SK-N-SH (cell line): ENCODE measurements at regions not wholly inside any gene's neighbourhood (a gene's known extent, or its start where the extent isn't known, plus 50 kb on each side); places are given as distances from the start of the nearest gene placed in this dataset.

Source experiments
- CTCF ChIA-PET: fragments of 300-600, 350-600 bp; formaldehyde crosslinking; extraction: SDS; loops from one replicate; lab custom pipeline; 2021; lab: Yijun Ruan, JAX
- POLR2A ChIA-PET: fragments of 350-600 bp; sonication (Branson Sonifier 250); formaldehyde crosslinking; extraction: SDS; loops from one replicate; lab custom pipeline; 2020; ENCODE audit warnings: antibody characterized with exemption, inconsistent platforms; lab: Yijun Ruan, JAX
- DNase-seq: peaks from one replicate; pipeline ENCODE4 v3.0.0; 2012
- H2AFZ ChIP-seq: fragments of 200-600 bp; sonication (generic); 2 replicates; pipeline ENCODE4 v1.8.1; 2016; ENCODE audit warnings: antibody characterized with exemption, mild to moderate bottlenecking, low read depth
- H3F3A ChIP-seq: fragments of 200-600 bp; sonication (generic); replicated peaks from 2 replicates; pipeline ENCODE3; 2016; ENCODE audit warnings: antibody characterized with exemption, mild to moderate bottlenecking; ENCODE audit not compliant: insufficient read depth
- H3K27ac ChIP-seq, 2 experiments: fragments of 200-500 bp in 1 of 2; fragments of 200-600 bp in 1 of 2; sonication (Bioruptor generic) in 1 of 2; sonication (generic), shearing (Covaris generic) in 1 of 2; 2 replicates each; pipeline versions ENCODE4 v1.5.1 to v1.6.1; 2014 to 2016; ENCODE audit warnings: low read depth in 2 of 2, inconsistent platforms in 1 of 2, low read length in 1 of 2, mild to moderate bottlenecking in 1 of 2, mixed read lengths in 1 of 2
- H3K27me3 ChIP-seq: fragments of 200-600 bp; sonication (generic), shearing (Covaris generic); 2 replicates; pipeline ENCODE4 v1.6.1; 2016; ENCODE audit warnings: mixed run types; ENCODE audit not compliant: insufficient read depth
- H3K36me3 ChIP-seq, 2 experiments: fragments of 200-500 bp in 1 of 2; fragments of 200-600 bp in 1 of 2; sonication (Bioruptor generic) in 1 of 2; sonication (generic) in 1 of 2; replicated peaks in 1 of 2; 2 replicates each; pipeline versions ENCODE3 to v1.5.1; 2014 to 2016; ENCODE audit warnings: low read length in 1 of 2, mild to moderate bottlenecking in 1 of 2; ENCODE audit not compliant: insufficient read depth in 2 of 2, control insufficient read depth in 1 of 2
- H3K4me1 ChIP-seq, 2 experiments: fragments of 200-500 bp in 1 of 2; fragments of 200-600 bp in 1 of 2; sonication (Bioruptor generic) in 1 of 2; sonication (generic), shearing (Covaris generic) in 1 of 2; 2 replicates each; pipeline versions ENCODE4 v1.5.1 to v1.6.1; 2014 to 2016; ENCODE audit warnings: low read depth in 1 of 2, low read length in 1 of 2, mixed run types in 1 of 2; ENCODE audit not compliant: insufficient read depth in 2 of 2, control insufficient read depth in 1 of 2
- H3K4me2 ChIP-seq: fragments of 200-600 bp; sonication (generic), shearing (Covaris generic); 2 replicates; pipeline ENCODE4 v1.6.1; 2017; ENCODE audit warnings: mixed run types
- H3K4me3 ChIP-seq, 2 experiments: fragments of 200-500 bp in 1 of 2; fragments of 200-600 bp in 1 of 2; sonication (Bioruptor generic) in 1 of 2; sonication (generic), shearing (Covaris generic) in 1 of 2; 2 replicates each; pipeline versions ENCODE4 v1.5.1 to v1.8.1; 2014 to 2016; ENCODE audit warnings: low read depth in 2 of 2, inconsistent platforms in 1 of 2, low read length in 1 of 2, mild to moderate bottlenecking in 1 of 2, mixed read lengths in 1 of 2, moderate library complexity in 1 of 2
- H3K79me2 ChIP-seq: fragments of 200-600 bp; sonication (generic); 2 replicates; pipeline ENCODE4 v1.8.1; 2017; ENCODE audit warnings: mild to moderate bottlenecking; ENCODE audit not compliant: insufficient read depth
- H3K9ac ChIP-seq: fragments of 200-600 bp; sonication (generic); 2 replicates; pipeline ENCODE4 v1.6.1; 2017; ENCODE audit warnings: mixed run types
- H3K9me2 ChIP-seq: fragments of 200-600 bp; sonication (generic); 2 replicates; pipeline ENCODE4 v1.6.1; 2017; ENCODE audit warnings: mixed run types
- H3K9me3 ChIP-seq: fragments of 200-600 bp; sonication (generic); 2 replicates; pipeline ENCODE4 v1.6.1; 2017; ENCODE audit warnings: mixed run types, mild to moderate bottlenecking, moderate library complexity
- H4K20me1 ChIP-seq: fragments of 200-600 bp; sonication (generic); 2 replicates; pipeline ENCODE4 v1.6.1; 2017; ENCODE audit warnings: mild to moderate bottlenecking, mixed run types; ENCODE audit not compliant: insufficient read depth
- CHD2 ChIP-seq: fragments of 150-350 bp; IDR thresholded peaks from 2 replicates; pipeline ENCODE4 v1.6.1; 2018; ENCODE audit warnings: low read length; ENCODE audit not compliant: partially characterized antibody
- ELF1 ChIP-seq: IDR thresholded peaks from 2 replicates; pipeline ENCODE4 v1.4.0; 2012
- EP300 ChIP-seq, 2 experiments: IDR thresholded peaks; 2 replicates each; pipeline versions ENCODE4 v1.4.0 to v1.6.1; 2012; ENCODE audit warnings: borderline replicate concordance in 1 of 2, low read depth in 1 of 2, low read length in 1 of 2
- FOSL2 ChIP-seq: IDR thresholded peaks from 2 replicates; pipeline ENCODE4 v1.4.0; 2012; ENCODE audit warnings: low read depth, mild to moderate bottlenecking, moderate library complexity, borderline replicate concordance
- GABPA ChIP-seq: IDR thresholded peaks from 2 replicates; pipeline ENCODE4 v1.4.0; 2012; ENCODE audit warnings: low read depth, mild to moderate bottlenecking
- JUND ChIP-seq: IDR thresholded peaks from 2 replicates; pipeline ENCODE4 v1.4.0; 2012
- MAX ChIP-seq: IDR thresholded peaks from 2 replicates; pipeline ENCODE4 v1.4.0; 2012; ENCODE audit warnings: low read depth
- PBX3 ChIP-seq: IDR thresholded peaks from 2 replicates; pipeline ENCODE4; 2012
- RAD21 ChIP-seq: IDR thresholded peaks from 2 replicates; pipeline ENCODE4 v1.6.1; 2012; ENCODE audit warnings: mild to moderate bottlenecking, low read length
- RCOR1 ChIP-seq: fragments of 150-350 bp; IDR thresholded peaks from 2 replicates; pipeline ENCODE4 v1.6.1; 2017; ENCODE audit warnings: antibody characterized with exemption, low read length
- REST ChIP-seq: IDR thresholded peaks from 2 replicates; pipeline ENCODE4 v1.6.1; 2012; ENCODE audit warnings: mild to moderate bottlenecking, low read depth, low read length, moderate library complexity
- RFX5 ChIP-seq: IDR thresholded peaks from 2 replicates; pipeline ENCODE4 v1.6.1; 2012; ENCODE audit warnings: mild to moderate bottlenecking, improper control_type of control experiment, low read length
- SMC3 ChIP-seq: IDR thresholded peaks from 2 replicates; pipeline ENCODE4 v1.6.1; 2012; ENCODE audit warnings: low read depth, low read length, improper control_type of control experiment
- TAF1 ChIP-seq: IDR thresholded peaks from 2 replicates; pipeline ENCODE4 v1.6.1; 2012; ENCODE audit warnings: low read depth, mild to moderate bottlenecking, low read length, moderate library complexity, borderline replicate concordance
- TCF12 ChIP-seq: IDR thresholded peaks from 2 replicates; pipeline ENCODE4 v1.4.0; 2012
- USF2 ChIP-seq: fragments of 150-350 bp; IDR thresholded peaks from 2 replicates; pipeline ENCODE4 v1.6.1; 2017; ENCODE audit warnings: antibody characterized with exemption, low read length, low read depth, borderline replicate concordance
- ZBTB33 ChIP-seq: IDR thresholded peaks from 2 replicates; pipeline ENCODE4 v1.4.0; 2012; ENCODE audit warnings: low read depth, borderline replicate concordance
- WGBS: methylation state at CpG from one replicate; pipeline ENCODE4 v1.1.6; 2017; ENCODE audit warnings: low lambda C conversion rate; 5-methylcytosine and 5-hydroxymethylcytosine counted together

DNA sequence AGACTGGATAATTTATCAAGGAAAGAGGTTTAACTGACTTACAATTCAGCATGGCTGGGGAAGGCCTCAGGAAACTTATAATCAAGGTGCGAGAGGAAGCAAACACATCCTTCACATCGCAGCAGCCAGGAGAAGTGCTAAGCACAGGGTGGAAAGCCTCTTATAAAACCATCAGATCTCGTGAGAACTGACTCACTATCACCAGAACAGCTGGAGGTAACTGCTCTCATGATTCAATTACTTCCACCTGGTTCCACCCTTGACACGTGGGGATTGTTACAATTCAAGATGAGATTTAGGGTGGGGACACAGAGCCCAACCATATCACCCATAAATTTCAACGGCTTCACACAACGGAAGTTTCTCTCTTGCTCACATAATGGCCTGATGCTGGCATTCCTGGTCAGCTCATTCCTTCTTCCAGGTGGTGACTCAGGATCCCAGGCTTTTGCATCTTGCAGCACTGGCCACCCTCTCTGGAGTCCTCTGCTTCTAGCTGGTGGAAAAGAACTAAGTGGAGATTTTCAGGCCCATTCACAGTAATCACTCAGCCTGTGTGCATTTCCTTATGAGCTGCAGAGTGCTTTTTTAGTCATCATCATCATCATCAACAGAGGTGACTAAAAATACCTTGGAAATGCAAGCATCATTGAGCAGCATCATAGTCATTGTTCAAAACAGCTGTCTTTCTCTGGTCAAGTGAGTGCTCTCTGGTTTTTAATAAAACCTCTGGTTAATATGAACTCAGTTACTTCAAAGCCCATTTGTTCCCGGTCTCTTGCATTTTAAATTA, 308.1 kb downstream of the SFMBT2 start:
- TF ChIP-seq USF2 (no peak), RAD21 (no peak), RFX5 (no peak)
- 46% methylated on average over 7 of the region's 7 CpGs for WGBS
- Histone ChIP-seq H3K4me1 (no peaks in the 10 kb centered on the region), H3K79me2 (no peaks in the 10 kb centered on the region), H3F3A (no peaks in the 10 kb centered on the region), H3K9ac (no peak overlapping the region), H3K4me2 (no peak overlapping the region), H3K9me3 (no peaks in the 10 kb centered on the region), H3K27me3 (no peaks in the 10 kb centered on the region), H2AFZ (no peak overlapping the region), H4K20me1 (no peaks in the 10 kb centered on the region), H3K36me3 (no peaks in the 10 kb centered on the region), H3K27ac (no peak overlapping the region), H3K4me3 (no peak overlapping the region), H3K9me2 (no peaks in the 10 kb centered on the region)
- ChIA-PET CTCF (interaction anchor here (0.8 to 1.1 kb wide), 2 partner anchors 10 to 316 kb away, joined by 3 read pairs; no protein-coding TSS in a partner anchor), POLR2A (no interaction called here)
- DNase-seq: no peak

DNA sequence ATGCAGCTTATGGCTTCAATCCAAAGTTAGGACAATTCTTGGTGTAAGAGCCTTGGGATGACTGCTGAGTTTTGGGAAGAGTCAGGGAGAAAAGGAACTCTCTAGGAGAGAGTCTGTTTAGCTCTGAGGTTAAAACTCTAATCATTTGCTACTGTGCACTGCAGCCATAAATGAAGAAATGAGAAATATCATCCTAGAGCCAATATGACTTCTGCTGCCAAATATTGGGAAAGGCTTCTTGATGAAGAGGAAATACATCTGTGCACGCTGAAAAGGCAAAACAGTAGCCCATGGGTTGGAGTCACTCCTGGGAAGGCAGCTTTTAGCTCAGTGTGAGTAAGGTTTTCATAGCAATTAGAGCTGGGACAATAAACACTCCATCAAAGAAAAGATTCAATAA, 308.8 kb downstream of the SFMBT2 start:
- ChIA-PET CTCF (no interaction called here), POLR2A (no interaction called here)
- Histone ChIP-seq H3K4me3 (no peak overlapping the region), H3F3A (no peaks in the 10 kb centered on the region), H3K27me3 (no peaks in the 10 kb centered on the region), H3K9me2 (no peaks in the 10 kb centered on the region), H3K9me3 (no peaks in the 10 kb centered on the region), H2AFZ (no peak overlapping the region), H4K20me1 (no peaks in the 10 kb centered on the region), H3K4me2 (no peak overlapping the region), H3K4me1 (no peaks in the 10 kb centered on the region), H3K27ac (no peak overlapping the region), H3K79me2 (no peaks in the 10 kb centered on the region), H3K36me3 (no peaks in the 10 kb centered on the region), H3K9ac (no peak overlapping the region)
- 5% methylated on average over 1 of the region's 1 CpG for WGBS
- no peak for TF ChIP-seq PBX3
- no peak for TF ChIP-seq CHD2
- no peak for TF ChIP-seq TCF12
- no peak for TF ChIP-seq ELF1
- no peak for TF ChIP-seq ZBTB33
- TF ChIP-seq SMC3: no peak
- no peak for TF ChIP-seq REST
- TF ChIP-seq TAF1: no peak
- TF ChIP-seq EP300 (IDR thresholded peaks at IDR 0.05; ENCODE audit: borderline replicate concordance in 1 of 2, low read depth in 1 of 2, low read length in 1 of 2): no peak
- no peak for TF ChIP-seq RCOR1
- no peak for TF ChIP-seq JUND
- no peak for TF ChIP-seq GABPA
- TF ChIP-seq MAX: no peak
- no peak for TF ChIP-seq FOSL2
- TF ChIP-seq RFX5: no peak
- no peak for DNase-seq
